GM12878 (cell line): ENCODE measurements at regions not wholly inside any gene's neighbourhood (a gene's known extent, or its start where the extent isn't known, plus 50 kb on each side); places are given as distances from the start of the nearest gene placed in this dataset.

ENCODE experiments used
- ATAC-seq: fragments of 200-7000 bp; cut with Tn5 transposase; 3 replicates; pipeline ENCODE4 v1.9.1; 2020; ENCODE audit warnings: mild to moderate bottlenecking, moderate library complexity
- BruUV-seq: library from RNA; stranded (reverse); fragments of 400-500 nt; replicated peaks from 2 replicates; lab custom pipeline; 2021; lab: Mats Ljungman, UMichigan
- CTCF ChIA-PET: fragments of 300-600 bp; sonication (Branson Sonifier 250); formaldehyde crosslinking; extraction: SDS; loops from one replicate; lab custom pipeline; 2021; ENCODE audit warnings: inconsistent platforms; lab: Yijun Ruan, JAX
- POLR2A ChIA-PET: fragments of 350-600 bp; formaldehyde crosslinking; extraction: SDS; loops from one replicate; lab custom pipeline; 2021; ENCODE audit warnings: inconsistent platforms; lab: Charles Lee
- RAD21 ChIA-PET: fragments of 300-600 bp; sonication (Branson Sonifier 250); formaldehyde crosslinking; loops from one replicate; lab custom pipeline; 2023; ENCODE audit warnings: antibody characterized with exemption; ENCODE audit not compliant: unreplicated experiment; lab: Charles Lee
- SMC1A ChIA-PET: fragments of 300-600 bp; sonication (Branson Sonifier 250); formaldehyde crosslinking; loops from one replicate; lab custom pipeline; 2023; ENCODE audit not compliant: unreplicated experiment, uncharacterized antibody; lab: Charles Lee
- DNase-seq: peaks from one replicate; pipeline ENCODE4 v3.0.0-alpha.2; 2011; ENCODE audit warnings: low read depth, low spot score
- FAIRE-seq: peaks from 3 replicates; lab custom pipeline; 2011; peaks lifted over from hg19 to GRCh38; lab: Jason Lieb, UNC
- H2AFZ ChIP-seq: 2 replicates; pipeline ENCODE4 v1.6.0; 2011; ENCODE audit warnings: low read depth, low read length, control low read depth; ENCODE audit not compliant: control insufficient read depth
- H3K27ac ChIP-seq: 2 replicates; pipeline ENCODE4 v1.5.1; 2011; ENCODE audit warnings: control low read depth; ENCODE audit not compliant: control insufficient read depth, insufficient read depth
- H3K27me3 ChIP-seq, 2 experiments: replicated peaks in 1 of 2; 2 replicates each; pipeline versions ENCODE4 v1.6.0 to v1.6.1; 2011; ENCODE audit warnings: low read length in 1 of 2; ENCODE audit not compliant: control insufficient read depth in 2 of 2, insufficient read depth in 2 of 2
- H3K36me3 ChIP-seq, 2 experiments: 2 replicates each; pipeline ENCODE4 v1.5.1; 2011; ENCODE audit warnings: low read length in 1 of 2; ENCODE audit not compliant: control insufficient read depth in 2 of 2, insufficient read depth in 2 of 2
- H3K4me1 ChIP-seq: 2 replicates; pipeline ENCODE4 v1.6.1; 2011; ENCODE audit warnings: mild to moderate bottlenecking, low read length, moderate library complexity, mixed read lengths; ENCODE audit not compliant: control insufficient read depth, insufficient read depth
- H3K4me2 ChIP-seq: 2 replicates; pipeline ENCODE4 v1.6.0; 2011; ENCODE audit warnings: control low read depth; ENCODE audit not compliant: control insufficient read depth, insufficient read depth
- H3K4me3 ChIP-seq: fragments of 200-600 bp; sonication (generic); 2 replicates; pipeline ENCODE4 v1.5.1; 2016
- H3K79me2 ChIP-seq: 2 replicates; pipeline ENCODE4 v1.6.0; 2011; ENCODE audit warnings: low read length; ENCODE audit not compliant: control insufficient read depth, insufficient read depth
- H3K9ac ChIP-seq: 2 replicates; pipeline ENCODE4 v1.8.0; 2011; ENCODE audit warnings: low read length, control low read depth, mixed read lengths; ENCODE audit not compliant: control insufficient read depth, insufficient read depth
- H3K9me3 ChIP-seq: replicated peaks from 3 replicates; pipeline ENCODE4 v1.5.1; 2011; ENCODE audit warnings: mild to moderate bottlenecking, low read length; ENCODE audit not compliant: control insufficient read depth, insufficient read depth
- H4K20me1 ChIP-seq: 2 replicates; pipeline ENCODE4 v1.6.0; 2011; ENCODE audit not compliant: control insufficient read depth, insufficient read depth
- BMI1 ChIP-seq: fragments of 450-650 bp; IDR thresholded peaks from 2 replicates; pipeline ENCODE4 v1.6.1; 2016; ENCODE audit warnings: mild to moderate bottlenecking, moderate library complexity, borderline replicate concordance
- CHD2 ChIP-seq: IDR thresholded peaks from 2 replicates; pipeline ENCODE4 v1.6.1; 2011; ENCODE audit warnings: low read depth, low read length, improper control_type of control experiment, borderline replicate concordance
- EGR1 ChIP-seq, 2 experiments: IDR thresholded peaks; 1 replicate in 1 of 2; 2 replicates in 1 of 2; pipeline ENCODE4 v1.6.1; 2011 to 2012; ENCODE audit warnings: low read depth in 2 of 2, low read length in 2 of 2, borderline replicate concordance in 1 of 2, mild to moderate bottlenecking in 1 of 2, moderate library complexity in 1 of 2
- MEF2A ChIP-seq: IDR thresholded peaks from 2 replicates; pipeline ENCODE4 v1.6.1; 2011; ENCODE audit warnings: low read depth, mild to moderate bottlenecking, low read length, moderate library complexity; ENCODE audit not compliant: insufficient read depth
- RAD21 ChIP-seq: IDR thresholded peaks from 2 replicates; pipeline ENCODE4 v1.6.1; 2011; ENCODE audit warnings: mild to moderate bottlenecking, low read depth, low read length, moderate library complexity; ENCODE audit not compliant: insufficient read depth
- RBBP5 ChIP-seq: fragments of 200-600 bp; sonication (generic); conservative IDR thresholded peaks from 2 replicates; pipeline ENCODE4 v1.6.1; 2016
- SP1 ChIP-seq: IDR thresholded peaks from one replicate; pipeline ENCODE4 v1.6.1; 2011; ENCODE audit warnings: low read depth, low read length
- TCF12 ChIP-seq: IDR thresholded peaks from 2 replicates; pipeline ENCODE4 v1.6.1; 2011; ENCODE audit warnings: low read depth, mild to moderate bottlenecking, low read length
- ZNF384 ChIP-seq: IDR thresholded peaks from 2 replicates; pipeline ENCODE4 v1.6.1; 2012; ENCODE audit warnings: low read depth, mild to moderate bottlenecking, low read length, improper control_type of control experiment, borderline replicate concordance
- WGBS: methylation state at CpG from one replicate; pipeline ENCODE4 v1.1.6; 2016; ENCODE audit warnings: low lambda C conversion rate; ENCODE audit not compliant: insufficient replicate concordance, insufficient coverage; ENCODE audit errors: missing lambda C conversion rate; 5-methylcytosine and 5-hydroxymethylcytosine counted together
- in situ Hi-C: fragments of 300-500 bp; cut with MboI; formaldehyde crosslinking; loops from 9 replicates; pipeline ENCODE4 v1.14.3; 2018; ENCODE audit warnings: mixed read lengths
- intact Hi-C: fragments of 100-400 bp; cut with micrococcal nuclease; formaldehyde crosslinking; loops from one replicate; pipeline ENCODE4 v1.14.2; 2022; ENCODE audit not compliant: unreplicated experiment
- TF ChIP-seq, protein P1 (sequence below): fragments of 450-650 bp; IDR thresholded peaks from 2 replicates; pipeline ENCODE4 v1.6.1; 2016; ENCODE audit warnings: mild to moderate bottlenecking
- TF ChIP-seq, protein P2 (sequence below): fragments of 150-350 bp; IDR thresholded peaks from 2 replicates; pipeline ENCODE4 v1.6.1; 2016; ENCODE audit warnings: low read depth, low read length
- TF ChIP-seq, protein P3 (sequence below): IDR thresholded peaks from 2 replicates; pipeline ENCODE4 v1.6.1; 2012; ENCODE audit warnings: improper control_type of control experiment, low read depth, low read length; ENCODE audit not compliant: insufficient replicate concordance

DNA sequence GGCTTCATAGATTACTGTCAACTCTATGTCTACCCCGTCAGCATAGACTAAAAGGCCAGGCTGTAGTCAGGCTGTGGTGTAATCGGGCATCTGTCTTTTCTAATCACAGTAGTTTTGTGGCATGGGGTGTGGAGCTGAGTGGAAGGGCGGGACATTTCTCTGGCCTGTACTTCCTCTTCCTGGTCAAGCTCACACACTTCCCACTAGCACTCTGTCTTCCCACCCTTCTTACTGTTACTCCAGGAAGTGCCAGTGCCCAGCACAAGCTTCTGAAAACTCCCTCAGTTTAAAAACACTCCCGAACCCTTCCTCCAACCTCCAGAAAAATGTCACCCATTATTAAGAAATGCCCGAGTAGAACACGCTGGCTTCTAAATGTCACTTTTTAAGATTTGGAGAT, 229.8 kb downstream of the KLF5 start:
- BruUV-seq: no TSS peak
- intact Hi-C loops (no loop called here), in situ Hi-C loops (no loop called here)
- Histone ChIP-seq H3K4me3 (no peak overlapping the region), H3K9ac (no peak overlapping the region), H3K4me1 (no peaks in the 10 kb centered on the region), H3K79me2 (no peaks in the 10 kb centered on the region), H4K20me1 (no peaks in the 10 kb centered on the region), H2AFZ (no peak overlapping the region), H3K27ac (no peak overlapping the region), H3K4me2 (no peak overlapping the region), H3K27me3 (no peaks in the 10 kb centered on the region), H3K9me3 (no peaks in the 10 kb centered on the region), H3K36me3 (no peaks in the 10 kb centered on the region)
- no peak for FAIRE-seq
- SMC1A ChIA-PET: no interaction called here
- CTCF ChIA-PET: interaction anchor here (1.4 kb wide), 1 partner anchor 59 kb away, joined by 3 read pairs; no protein-coding TSS in a partner anchor
- 46% methylated on average over 6 of the region's 6 CpGs for WGBS
- RAD21 ChIA-PET: no interaction called here
- POLR2A ChIA-PET: no interaction called here
- DNase-seq: no peak
- ATAC-seq: no peak
- no peak for TF ChIP-seq ZNF384
- no peak for TF ChIP-seq RBBP5
- no peak for TF ChIP-seq EGR1 (IDR thresholded peaks at IDR 0.05; ENCODE audit: borderline replicate concordance in 1 of 2, low read depth in 2 of 2, low read length in 2 of 2)
- no peak for TF ChIP-seq CHD2
- TF ChIP-seq, protein P1, sequence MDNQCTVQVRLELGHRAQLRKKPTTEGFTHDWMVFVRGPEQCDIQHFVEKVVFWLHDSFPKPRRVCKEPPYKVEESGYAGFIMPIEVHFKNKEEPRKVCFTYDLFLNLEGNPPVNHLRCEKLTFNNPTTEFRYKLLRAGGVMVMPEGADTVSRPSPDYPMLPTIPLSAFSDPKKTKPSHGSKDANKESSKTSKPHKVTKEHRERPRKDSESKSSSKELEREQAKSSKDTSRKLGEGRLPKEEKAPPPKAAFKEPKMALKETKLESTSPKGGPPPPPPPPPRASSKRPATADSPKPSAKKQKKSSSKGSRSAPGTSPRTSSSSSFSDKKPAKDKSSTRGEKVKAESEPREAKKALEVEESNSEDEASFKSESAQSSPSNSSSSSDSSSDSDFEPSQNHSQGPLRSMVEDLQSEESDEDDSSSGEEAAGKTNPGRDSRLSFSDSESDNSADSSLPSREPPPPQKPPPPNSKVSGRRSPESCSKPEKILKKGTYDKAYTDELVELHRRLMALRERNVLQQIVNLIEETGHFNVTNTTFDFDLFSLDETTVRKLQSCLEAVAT: no peak
- TF ChIP-seq BMI1: no peak
- TF ChIP-seq, protein P2, sequence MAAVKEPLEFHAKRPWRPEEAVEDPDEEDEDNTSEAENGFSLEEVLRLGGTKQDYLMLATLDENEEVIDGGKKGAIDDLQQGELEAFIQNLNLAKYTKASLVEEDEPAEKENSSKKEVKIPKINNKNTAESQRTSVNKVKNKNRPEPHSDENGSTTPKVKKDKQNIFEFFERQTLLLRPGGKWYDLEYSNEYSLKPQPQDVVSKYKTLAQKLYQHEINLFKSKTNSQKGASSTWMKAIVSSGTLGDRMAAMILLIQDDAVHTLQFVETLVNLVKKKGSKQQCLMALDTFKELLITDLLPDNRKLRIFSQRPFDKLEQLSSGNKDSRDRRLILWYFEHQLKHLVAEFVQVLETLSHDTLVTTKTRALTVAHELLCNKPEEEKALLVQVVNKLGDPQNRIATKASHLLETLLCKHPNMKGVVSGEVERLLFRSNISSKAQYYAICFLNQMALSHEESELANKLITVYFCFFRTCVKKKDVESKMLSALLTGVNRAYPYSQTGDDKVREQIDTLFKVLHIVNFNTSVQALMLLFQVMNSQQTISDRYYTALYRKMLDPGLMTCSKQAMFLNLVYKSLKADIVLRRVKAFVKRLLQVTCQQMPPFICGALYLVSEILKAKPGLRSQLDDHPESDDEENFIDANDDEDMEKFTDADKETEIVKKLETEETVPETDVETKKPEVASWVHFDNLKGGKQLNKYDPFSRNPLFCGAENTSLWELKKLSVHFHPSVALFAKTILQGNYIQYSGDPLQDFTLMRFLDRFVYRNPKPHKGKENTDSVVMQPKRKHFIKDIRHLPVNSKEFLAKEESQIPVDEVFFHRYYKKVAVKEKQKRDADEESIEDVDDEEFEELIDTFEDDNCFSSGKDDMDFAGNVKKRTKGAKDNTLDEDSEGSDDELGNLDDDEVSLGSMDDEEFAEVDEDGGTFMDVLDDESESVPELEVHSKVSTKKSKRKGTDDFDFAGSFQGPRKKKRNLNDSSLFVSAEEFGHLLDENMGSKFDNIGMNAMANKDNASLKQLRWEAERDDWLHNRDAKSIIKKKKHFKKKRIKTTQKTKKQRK: no peak
- no peak for TF ChIP-seq MEF2A
- no peak for TF ChIP-seq RAD21
- TF ChIP-seq TCF12: no peak
- TF ChIP-seq, protein P3, sequence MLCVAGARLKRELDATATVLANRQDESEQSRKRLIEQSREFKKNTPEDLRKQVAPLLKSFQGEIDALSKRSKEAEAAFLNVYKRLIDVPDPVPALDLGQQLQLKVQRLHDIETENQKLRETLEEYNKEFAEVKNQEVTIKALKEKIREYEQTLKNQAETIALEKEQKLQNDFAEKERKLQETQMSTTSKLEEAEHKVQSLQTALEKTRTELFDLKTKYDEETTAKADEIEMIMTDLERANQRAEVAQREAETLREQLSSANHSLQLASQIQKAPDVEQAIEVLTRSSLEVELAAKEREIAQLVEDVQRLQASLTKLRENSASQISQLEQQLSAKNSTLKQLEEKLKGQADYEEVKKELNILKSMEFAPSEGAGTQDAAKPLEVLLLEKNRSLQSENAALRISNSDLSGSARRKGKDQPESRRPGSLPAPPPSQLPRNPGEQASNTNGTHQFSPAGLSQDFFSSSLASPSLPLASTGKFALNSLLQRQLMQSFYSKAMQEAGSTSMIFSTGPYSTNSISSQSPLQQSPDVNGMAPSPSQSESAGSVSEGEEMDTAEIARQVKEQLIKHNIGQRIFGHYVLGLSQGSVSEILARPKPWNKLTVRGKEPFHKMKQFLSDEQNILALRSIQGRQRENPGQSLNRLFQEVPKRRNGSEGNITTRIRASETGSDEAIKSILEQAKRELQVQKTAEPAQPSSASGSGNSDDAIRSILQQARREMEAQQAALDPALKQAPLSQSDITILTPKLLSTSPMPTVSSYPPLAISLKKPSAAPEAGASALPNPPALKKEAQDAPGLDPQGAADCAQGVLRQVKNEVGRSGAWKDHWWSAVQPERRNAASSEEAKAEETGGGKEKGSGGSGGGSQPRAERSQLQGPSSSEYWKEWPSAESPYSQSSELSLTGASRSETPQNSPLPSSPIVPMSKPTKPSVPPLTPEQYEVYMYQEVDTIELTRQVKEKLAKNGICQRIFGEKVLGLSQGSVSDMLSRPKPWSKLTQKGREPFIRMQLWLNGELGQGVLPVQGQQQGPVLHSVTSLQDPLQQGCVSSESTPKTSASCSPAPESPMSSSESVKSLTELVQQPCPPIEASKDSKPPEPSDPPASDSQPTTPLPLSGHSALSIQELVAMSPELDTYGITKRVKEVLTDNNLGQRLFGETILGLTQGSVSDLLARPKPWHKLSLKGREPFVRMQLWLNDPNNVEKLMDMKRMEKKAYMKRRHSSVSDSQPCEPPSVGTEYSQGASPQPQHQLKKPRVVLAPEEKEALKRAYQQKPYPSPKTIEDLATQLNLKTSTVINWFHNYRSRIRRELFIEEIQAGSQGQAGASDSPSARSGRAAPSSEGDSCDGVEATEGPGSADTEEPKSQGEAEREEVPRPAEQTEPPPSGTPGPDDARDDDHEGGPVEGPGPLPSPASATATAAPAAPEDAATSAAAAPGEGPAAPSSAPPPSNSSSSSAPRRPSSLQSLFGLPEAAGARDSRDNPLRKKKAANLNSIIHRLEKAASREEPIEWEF: no peak
- TF ChIP-seq SP1: no peak
